GM12874 (cell line): ENCODE measurements at regions not wholly inside any gene's neighbourhood (a gene's known extent, or its start where the extent isn't known, plus 50 kb on each side); places are given as distances from the start of the nearest gene placed in this dataset.

Source experiments
- CTCF ChIP-seq: IDR thresholded peaks from 2 replicates; pipeline ENCODE4 v1.5.1; 2011; ENCODE audit warnings: low read depth, mild to moderate bottlenecking, control low read depth, low read length, moderate library complexity; ENCODE audit not compliant: insufficient read depth

- no peak for TF ChIP-seq CTCF
These were observed 140.3 kb downstream of the SLC38A6 start for GRCh38 chr14:61121355-61121787.

- TF ChIP-seq CTCF: no peak
These were observed 139.5 kb downstream of the SLC38A6 start for GRCh38 chr14:61120576-61120975.

GRCh38 chr14:61119006-61119405, 138.0 kb downstream of the SLC38A6 start:
- no peak for TF ChIP-seq CTCF

- TF ChIP-seq CTCF: no peak
These were observed 135.3 kb downstream of the SLC38A6 start for GRCh38 chr14:61116369-61116768.

- TF ChIP-seq CTCF: no peak
These were observed 132.6 kb downstream of the SLC38A6 start for GRCh38 chr14:61113561-61114225.

DNA sequence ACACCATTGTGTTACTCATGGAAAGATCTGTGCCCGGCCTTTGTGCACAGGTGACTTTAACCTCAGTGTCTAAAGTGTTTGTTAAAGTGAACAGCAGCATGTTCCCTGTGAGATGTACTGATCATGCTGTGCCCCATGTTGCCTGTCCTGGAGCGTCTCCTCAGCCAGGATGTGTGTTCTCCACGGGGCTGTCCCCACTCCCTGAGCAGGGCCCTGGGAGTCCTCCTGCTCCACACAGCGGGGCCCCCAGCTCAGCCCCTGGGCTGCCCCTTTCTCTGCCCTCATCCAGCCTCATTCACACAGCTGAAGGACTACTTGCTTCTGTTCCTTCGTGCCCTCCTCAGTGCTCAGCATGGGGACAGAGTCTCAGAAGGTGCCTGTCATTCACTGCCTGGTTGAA, 131.5 kb downstream of the SLC38A6 start:
- TF ChIP-seq CTCF: no peak

- TF ChIP-seq CTCF: no peak
These were observed 130.7 kb downstream of the SLC38A6 start for GRCh38 chr14:61111731-61112130.

GRCh38 chr14:61111209-61111665, 130.2 kb downstream of the SLC38A6 start:
- TF ChIP-seq CTCF: no peak
